H1 (cell line): ENCODE measurements at regions not wholly inside any gene's neighbourhood (a gene's known extent, or its start where the extent isn't known, plus 50 kb on each side); places are given as distances from the start of the nearest gene placed in this dataset.

Experiments
- CTCF ChIA-PET: fragments of 300-600 bp; sonication (Branson Sonifier 250); formaldehyde crosslinking; loops from one replicate; lab custom pipeline; 2021; ENCODE audit not compliant: partially characterized antibody; lab: Charles Lee
- POLR2A ChIA-PET: fragments of 300-600 bp; sonication (Branson Sonifier 250); formaldehyde crosslinking; loops from one replicate; lab custom pipeline; 2021; ENCODE audit warnings: inconsistent platforms; ENCODE audit not compliant: partially characterized antibody; lab: Charles Lee
- DNase-seq, 2 experiments: peaks; one replicate each; pipeline versions ENCODE4 v3.0.0 to v3.0.0-alpha.2; 2010 to 2022; ENCODE audit warnings: low spot score in 2 of 2, low read depth in 1 of 2, mixed read lengths in 1 of 2
- FAIRE-seq: peaks from 2 replicates; lab custom pipeline; 2011; peaks lifted over from hg19 to GRCh38; lab: Jason Lieb, UNC
- H2AFZ ChIP-seq: 2 replicates; pipeline ENCODE4 v1.8.1; 2012; ENCODE audit warnings: low read length, inconsistent platforms
- H2AK5ac ChIP-seq: 2 replicates; pipeline ENCODE4 v1.6.1; 2013; ENCODE audit warnings: low read depth, low read length
- H2BK120ac ChIP-seq: replicated peaks from 2 replicates; pipeline ENCODE3; 2013; ENCODE audit warnings: low read depth, low read length, inconsistent platforms
- H2BK12ac ChIP-seq: 2 replicates; pipeline ENCODE4 v1.6.1; 2013; ENCODE audit warnings: low read depth, low read length
- H2BK15ac ChIP-seq: 2 replicates; pipeline ENCODE4 v1.6.1; 2013; ENCODE audit warnings: low read length
- H2BK20ac ChIP-seq: 2 replicates; pipeline ENCODE4 v1.6.1; 2013; ENCODE audit warnings: low read length
- H2BK5ac ChIP-seq: 2 replicates; pipeline ENCODE4 v1.6.1; 2013; ENCODE audit warnings: low read depth, low read length
- H3K14ac ChIP-seq: 2 replicates; pipeline ENCODE4 v1.6.1; 2013; ENCODE audit warnings: inconsistent platforms; ENCODE audit not compliant: insufficient read length
- H3K18ac ChIP-seq: 2 replicates; pipeline ENCODE4 v1.6.1; 2013; ENCODE audit warnings: low read length; ENCODE audit errors: extremely low read depth
- H3K23ac ChIP-seq: 2 replicates; pipeline ENCODE4 v1.6.1; 2013; ENCODE audit warnings: inconsistent platforms; ENCODE audit not compliant: insufficient read length
- H3K23me2 ChIP-seq: 2 replicates; pipeline ENCODE4 v1.6.1; 2013; ENCODE audit warnings: low read depth, low read length
- H3K27ac ChIP-seq: 2 replicates; pipeline ENCODE4 v1.6.1; 2011; ENCODE audit warnings: low read depth, low read length, inconsistent platforms
- H3K27me3 ChIP-seq, 4 experiments: replicated peaks in 1 of 4; 1 replicate in 1 of 4; 2 replicates in 3 of 4; pipeline versions ENCODE4 v1.6.1 to v1.8.1; 2011 to 2013; ENCODE audit warnings: low read length in 3 of 4, mild to moderate bottlenecking in 3 of 4, inconsistent platforms in 2 of 4, mixed read lengths in 2 of 4, moderate library complexity in 1 of 4; ENCODE audit not compliant: control insufficient read depth in 3 of 4, insufficient read depth in 3 of 4; ENCODE audit errors: extremely low read depth in 1 of 4
- H3K36me3 ChIP-seq, 4 experiments: 2 replicates each; pipeline versions ENCODE4 v1.6.1 to v1.8.1; 2011 to 2013; ENCODE audit warnings: mild to moderate bottlenecking in 4 of 4, low read length in 3 of 4, moderate library complexity in 2 of 4, control low read depth in 1 of 4, inconsistent platforms in 1 of 4; ENCODE audit not compliant: insufficient read depth in 4 of 4, control insufficient read depth in 2 of 4
- H3K4ac ChIP-seq: replicated peaks from 2 replicates; pipeline ENCODE3; 2013; ENCODE audit warnings: low read length, low read depth, mixed read lengths, inconsistent platforms; ENCODE audit not compliant: insufficient read length
- H3K4me1 ChIP-seq, 4 experiments: replicated peaks in 1 of 4; 1 replicate in 1 of 4; 2 replicates in 3 of 4; pipeline versions ENCODE4 v1.6.1 to v1.8.1; 2011 to 2013; ENCODE audit warnings: low read length in 3 of 4, inconsistent platforms in 2 of 4, mixed read lengths in 1 of 4; ENCODE audit not compliant: insufficient read depth in 4 of 4, control insufficient read depth in 3 of 4
- H3K4me2 ChIP-seq, 2 experiments: 2 replicates each; pipeline versions ENCODE4 v1.6.1 to v1.8.1; 2011 to 2013; ENCODE audit warnings: low read depth in 2 of 2, low read length in 2 of 2, control low read depth in 1 of 2, inconsistent platforms in 1 of 2, mild to moderate bottlenecking in 1 of 2; ENCODE audit not compliant: insufficient read depth in 1 of 2
- H3K4me3 ChIP-seq, 4 experiments: fragments of 200-600, 300-600 bp in 1 of 4; sonication (generic), shearing (Covaris generic), sonication (Bioruptor Twin) in 1 of 4; 2 replicates each; pipeline versions ENCODE4 v1.5.1 to v1.8.1; 2011 to 2016; ENCODE audit warnings: low read length in 4 of 4, low read depth in 3 of 4, control low read depth in 2 of 4, inconsistent platforms in 2 of 4, mild to moderate bottlenecking in 2 of 4, mixed read lengths in 1 of 4, moderate library complexity in 1 of 4; ENCODE audit not compliant: insufficient read depth in 2 of 4; ENCODE audit errors: extremely low read depth in 1 of 4
- H3K56ac ChIP-seq: replicated peaks from 2 replicates; pipeline ENCODE3; 2013; ENCODE audit warnings: low read depth, mild to moderate bottlenecking, mixed read lengths, low read length, inconsistent platforms; ENCODE audit not compliant: insufficient read length
- H3K79me1 ChIP-seq: 2 replicates; pipeline ENCODE4 v1.6.1; 2013; ENCODE audit warnings: low read depth, low read length, control low read depth
- H3K79me2 ChIP-seq, 2 experiments: 2 replicates each; pipeline versions ENCODE4 v1.6.1 to v1.8.1; 2012 to 2013; ENCODE audit warnings: low read length in 2 of 2, mild to moderate bottlenecking in 2 of 2, inconsistent platforms in 1 of 2; ENCODE audit not compliant: insufficient read depth in 2 of 2, control insufficient read depth in 1 of 2
- H3K9ac ChIP-seq, 4 experiments: replicated peaks in 1 of 4; 1 replicate in 1 of 4; 2 replicates in 3 of 4; pipeline versions ENCODE4 v1.6.1 to v1.8.1; 2011 to 2013; ENCODE audit warnings: low read depth in 3 of 4, low read length in 3 of 4, control low read depth in 2 of 4, mild to moderate bottlenecking in 2 of 4, moderate library complexity in 2 of 4, inconsistent platforms in 1 of 4; ENCODE audit errors: extremely low read depth in 1 of 4
- H3K9me3 ChIP-seq, 2 experiments: 2 replicates each; pipeline versions ENCODE4 v1.6.1 to v1.8.1; 2012 to 2013; ENCODE audit warnings: mild to moderate bottlenecking in 2 of 2, moderate library complexity in 2 of 2, control low read depth in 1 of 2, inconsistent platforms in 1 of 2, low read depth in 1 of 2, low read length in 1 of 2, mixed read lengths in 1 of 2; ENCODE audit not compliant: insufficient read depth in 2 of 2
- H4K20me1 ChIP-seq, 2 experiments: replicated peaks in 1 of 2; 2 replicates each; pipeline versions ENCODE3 to v1.8.1; 2011 to 2013; ENCODE audit warnings: inconsistent platforms in 2 of 2, low read length in 2 of 2, mild to moderate bottlenecking in 1 of 2; ENCODE audit not compliant: insufficient read depth in 2 of 2, control insufficient read depth in 1 of 2
- H4K5ac ChIP-seq: 2 replicates; pipeline ENCODE4 v1.6.1; 2013; ENCODE audit warnings: low read length, low read depth, mixed read lengths, inconsistent platforms; ENCODE audit not compliant: insufficient read length
- H4K8ac ChIP-seq: 2 replicates; pipeline ENCODE4 v1.8.0; 2013; ENCODE audit warnings: mild to moderate bottlenecking, moderate library complexity, low read length, inconsistent platforms; ENCODE audit not compliant: insufficient read depth; ENCODE audit errors: extremely low read depth
- H4K91ac ChIP-seq: replicated peaks from 2 replicates; pipeline ENCODE3; 2013; ENCODE audit warnings: low read length, mixed read lengths, inconsistent platforms; ENCODE audit not compliant: insufficient read length
- BCL11A ChIP-seq, 2 experiments: IDR thresholded peaks; one replicate each; pipeline ENCODE4 v1.6.1; 2011; ENCODE audit warnings: low read depth in 2 of 2, low read length in 2 of 2, mild to moderate bottlenecking in 2 of 2
- CBX8 ChIP-seq: fragments of 300-800, 300-1000 bp; sonication (generic); IDR thresholded peaks from 2 replicates; pipeline ENCODE4 v1.7.1; 2016; ENCODE audit warnings: low read depth, low read length, borderline replicate concordance
- CEBPB ChIP-seq: IDR thresholded peaks from 2 replicates; pipeline ENCODE4 v1.6.1; 2012; ENCODE audit warnings: low read depth, low read length
- EGR1 ChIP-seq: IDR thresholded peaks from 2 replicates; pipeline ENCODE4 v1.6.1; 2011; ENCODE audit warnings: low read depth, low read length, borderline replicate concordance
- EP300 ChIP-seq, 2 experiments: IDR thresholded peaks; 1 replicate in 1 of 2; 2 replicates in 1 of 2; pipeline ENCODE4 v1.6.1; 2011 to 2012; ENCODE audit warnings: low read depth in 2 of 2, low read length in 2 of 2, mild to moderate bottlenecking in 2 of 2, borderline replicate concordance in 1 of 2, inconsistent platforms in 1 of 2, moderate library complexity in 1 of 2
- FOSL1 ChIP-seq: IDR thresholded peaks from 2 replicates; pipeline ENCODE4 v1.6.1; 2011; ENCODE audit warnings: mild to moderate bottlenecking, low read depth, low read length, moderate library complexity; ENCODE audit not compliant: insufficient read depth
- JUND ChIP-seq: IDR thresholded peaks from 2 replicates; pipeline ENCODE4 v1.6.1; 2011; ENCODE audit warnings: mild to moderate bottlenecking, improper control_type of control experiment, low read length
- MAX ChIP-seq: IDR thresholded peaks from 2 replicates; pipeline ENCODE4 v1.6.1; 2012; ENCODE audit warnings: inconsistent platforms
- NRF1 ChIP-seq: IDR thresholded peaks from 2 replicates; pipeline ENCODE4 v1.6.1; 2011; ENCODE audit warnings: mild to moderate bottlenecking, low read depth, low read length, improper control_type of control experiment
- PHF8 ChIP-seq: fragments of 200-600 bp; sonication (generic); conservative IDR thresholded peaks from 2 replicates; pipeline ENCODE4 v1.7.1; 2012; ENCODE audit warnings: low read depth, mild to moderate bottlenecking, inconsistent platforms, low read length, moderate library complexity
- SIN3A ChIP-seq, 2 experiments: IDR thresholded peaks in 1 of 2; conservative IDR thresholded peaks in 1 of 2; 2 replicates each; pipeline ENCODE4 v1.6.1; 2011 to 2012; ENCODE audit warnings: low read length in 2 of 2, improper control_type of control experiment in 1 of 2, low read depth in 1 of 2, mild to moderate bottlenecking in 1 of 2
- SIX5 ChIP-seq: IDR thresholded peaks from 2 replicates; pipeline ENCODE4 v1.6.1; 2011; ENCODE audit warnings: mild to moderate bottlenecking, low read depth, low read length
- SUZ12 ChIP-seq: fragments of 200-600 bp; sonication (generic); IDR thresholded peaks from 2 replicates; pipeline ENCODE4 v1.6.1; 2012; ENCODE audit warnings: mild to moderate bottlenecking, inconsistent platforms, low read length, moderate library complexity, mixed read lengths
- TBP ChIP-seq: IDR thresholded peaks from 2 replicates; pipeline ENCODE4 v1.6.1; 2011; ENCODE audit warnings: low read depth, low read length, improper control_type of control experiment
- YY1 ChIP-seq: IDR thresholded peaks from 2 replicates; pipeline ENCODE4 v1.6.1; 2011; ENCODE audit warnings: low read depth, mild to moderate bottlenecking, low read length
- WGBS, 2 experiments: shearing (Covaris generic) in 1 of 2; methylation state at CpG; one replicate each; pipeline versions ENCODE4 v1.1.6 to v1.1.7; 2013 to 2015; ENCODE audit warnings: low lambda C conversion rate in 2 of 2, mixed read lengths in 2 of 2, inconsistent platforms in 1 of 2, low coverage in 1 of 2, missing lambda C conversion rate in 1 of 2; ENCODE audit not compliant: insufficient replicate concordance in 2 of 2, insufficient coverage in 1 of 2, insufficient read length in 1 of 2; ENCODE audit errors: extremely low coverage in 1 of 2, missing lambda C conversion rate in 1 of 2; 5-methylcytosine and 5-hydroxymethylcytosine counted together

GRCh38 chr6:112486454-112486853 is 139.3 kb downstream of the RFPL4B start:
- Histone ChIP-seq H3K9me3 (no peaks in the 10 kb centered on the region), H3K79me1 (no peaks in the 10 kb centered on the region), H3K18ac (no peak overlapping the region), H2AK5ac (no peak overlapping the region), H4K5ac (no peak overlapping the region), H3K27me3 (no peaks in the 10 kb centered on the region), H3K4me3 (no peak overlapping the region), H3K14ac (no peak overlapping the region), H2BK12ac (no peak overlapping the region), H3K79me2 (no peaks in the 10 kb centered on the region), H4K91ac (no peak overlapping the region), H4K20me1 (no peaks in the 10 kb centered on the region), H3K23ac (no peak overlapping the region), H2AFZ (no peak overlapping the region), H3K9ac (no peak overlapping the region), H3K27ac (no peak overlapping the region), H2BK120ac (no peak overlapping the region), H2BK5ac (no peak overlapping the region), H3K56ac (no peak overlapping the region), H3K23me2 (no peaks in the 10 kb centered on the region), H2BK15ac (no peak overlapping the region), H3K4me2 (no peak overlapping the region), H3K4me1 (no peaks in the 10 kb centered on the region), H2BK20ac (no peak overlapping the region), H4K8ac (no peak overlapping the region), H3K4ac (no peak overlapping the region), H3K36me3 (no peaks in the 10 kb centered on the region)
- DNase-seq = no peak
- FAIRE-seq = no peak
- ChIA-PET POLR2A (no interaction called here), CTCF (interaction anchor here (0.5 to 1.5 kb wide), 3 partner anchors 17 to 306 kb away, joined by 3 to 6 read pairs (median 3); no protein-coding TSS in a partner anchor)
- 92% methylated on average over 3 of the region's 3 CpGs; no CpG with 5 or more reads in 1 of the 2 experiments for WGBS, 2 experiments
- TF ChIP-seq EGR1 = no peak
- TF ChIP-seq NRF1 = no peak
- no peak for TF ChIP-seq JUND
- TF ChIP-seq BCL11A (IDR thresholded peaks at IDR 0.05; ENCODE audit: low read depth in 2 of 2, low read length in 2 of 2) = no peak
- TF ChIP-seq YY1 = no peak
- TF ChIP-seq CEBPB = no peak
- TF ChIP-seq PHF8 = no peak
- no peak for TF ChIP-seq SIN3A (conservative IDR thresholded peaks at IDR 0.05 in 1 of 2, IDR thresholded peaks at IDR 0.05 in 1 of 2; ENCODE audit: low read depth in 1 of 2, low read length in 2 of 2)
- TF ChIP-seq EP300 (IDR thresholded peaks at IDR 0.05; ENCODE audit: borderline replicate concordance in 1 of 2, low read depth in 2 of 2, low read length in 2 of 2) = no peak
- TF ChIP-seq TBP = no peak
- TF ChIP-seq FOSL1 = no peak
- TF ChIP-seq SIX5 = no peak
- TF ChIP-seq CBX8 = no peak
- no peak for TF ChIP-seq MAX
- no peak for TF ChIP-seq SUZ12
